ENCODE measurements at regions not wholly inside any gene's neighbourhood (a gene's known extent, or its start where the extent isn't known, plus 50 kb on each side); places are given as distances from the start of the nearest gene placed in this dataset.

GRCh38 chr3:182399978-182400737 lies 393.1 kb upstream of the ATP11B start:
- Histone ChIP-seq H2AFZ (ENCODE audit: low read depth, low read length) (no peak overlapping the region), H3K9me1 (replicated peaks; ENCODE audit: control insufficient read depth, extremely low read depth, insufficient read depth, low read length) (no peaks in the 10 kb centered on the region), H3K27ac (ENCODE audit: insufficient read depth, low read depth, low read length) (no peak overlapping the region), H3K4me3 (replicated peaks in 1 of 3; ENCODE audit: insufficient read depth in 1 of 3, low read depth in 1 of 3, low read length in 3 of 3) (no peak overlapping the region), H3K9me3 (replicated peaks; ENCODE audit: control insufficient read depth, insufficient read depth, low read length) (no peaks in the 10 kb centered on the region), H3K4me2 (ENCODE audit: insufficient read depth, low read length) (no peak overlapping the region), H4K20me1 (replicated peaks; ENCODE audit: control insufficient read depth, extremely low read depth, insufficient read depth, low read length) (no peaks in the 10 kb centered on the region), H3K9ac (replicated peaks; ENCODE audit: extremely low read depth, insufficient read depth, low read length) (no peak overlapping the region), H3K27me3 (ENCODE audit: control insufficient read depth in 2 of 2, insufficient read depth in 2 of 2, low read length in 2 of 2) (no peaks in the 10 kb centered on the region), H3K4me1 (ENCODE audit: control insufficient read depth, extremely low read depth, insufficient read depth, low read length) (no peaks in the 10 kb centered on the region), H3K36me3 (ENCODE audit: control insufficient read depth in 2 of 2, extremely low read depth in 1 of 2, insufficient read depth in 2 of 2, low read length in 2 of 2) (no peaks in the 10 kb centered on the region), H3K79me2 (ENCODE audit: control insufficient read depth, insufficient read depth, low read length) (no peaks in the 10 kb centered on the region)
- no TSS peak for BruUV-seq (replicated peaks)
- TF ChIP-seq POLR2A (IDR thresholded peaks at IDR 0.05; ENCODE audit: low read depth, low read length) (no peak), FOS (IDR thresholded peaks at IDR 0.05; ENCODE audit: borderline replicate concordance, insufficient read depth, low read length) (no peak), MYC (IDR thresholded peaks at IDR 0.05; ENCODE audit: low read depth, low read length) (no peak), JUN (IDR thresholded peaks at IDR 0.05; ENCODE audit: borderline replicate concordance, insufficient read depth, insufficient read length, low read depth) (no peak), EZH2 (IDR thresholded peaks at IDR 0.05; ENCODE audit: borderline replicate concordance, low read depth, low read length, severe bottlenecking) (no peak), MAX (IDR thresholded peaks at IDR 0.05; ENCODE audit: insufficient read depth, insufficient read length) (no peak), GATA2 (IDR thresholded peaks at IDR 0.05; ENCODE audit: insufficient read depth, insufficient read length, low read depth, low read length) (no peak), CTCF (IDR thresholded peaks at IDR 0.05; ENCODE audit: extremely low read depth in 1 of 2, insufficient read depth in 1 of 2, low read depth in 1 of 2, low read length in 2 of 2) (no peak), POLR2AphosphoS5 (IDR thresholded peaks at IDR 0.05; ENCODE audit: insufficient read depth, low read depth, low read length) (no peak)
- no peak for DNase-seq (ENCODE audit: low read depth, low spot score)
- FAIRE-seq = no peak
- POLR2A ChIA-PET = no interaction called here
- dilution Hi-C loops (cut with MboI; ENCODE audit: extremely low pct_ligation_motif_present, low sequenced_read_pairs) = no loop called here
- CTCF ChIA-PET = no interaction called here
- intact Hi-C loops (cut with micrococcal nuclease) = loop anchor here (10.0 kb wide), 1 partner anchor 285 kb away; no protein-coding TSS in a partner anchor
